ENCODE measurements at regions not wholly inside any gene's neighbourhood (a gene's known extent, or its start where the extent isn't known, plus 50 kb on each side); places are given as distances from the start of the nearest gene placed in this dataset.

GRCh38 chr1:191320062-191320461, 838.2 kb upstream of the RGS18 start:
- Histone ChIP-seq H4K20me1 (ENCODE audit: insufficient read depth, low read length) (no peaks in the 10 kb centered on the region), H3K9me3 (ENCODE audit: insufficient read depth, low read depth, low read length) (no peaks in the 10 kb centered on the region), H3K9ac (ENCODE audit: low read length) (no peak overlapping the region), H3K4me1 (ENCODE audit: insufficient read depth, low read length) (no peaks in the 10 kb centered on the region), H3K4me2 (ENCODE audit: low read length) (no peak overlapping the region), H2AFZ (ENCODE audit: low read depth, low read length) (no peak overlapping the region), H3K36me3 (ENCODE audit: insufficient read depth, low read length) (no peaks in the 10 kb centered on the region), H3K27ac (ENCODE audit: low read depth, low read length) (no peak overlapping the region), H3K79me2 (ENCODE audit: insufficient read depth, low read length) (no peaks in the 10 kb centered on the region), H3K4me3 (ENCODE audit: insufficient read depth, low read depth, low read length) (no peak overlapping the region), H3K27me3 (ENCODE audit: insufficient read depth, low read length) (no peaks in the 10 kb centered on the region)
- no peaks in the 10 kb centered on the region for H3K9me3 Mint-ChIP-seq (ENCODE audit: unreplicated experiment)
- no peaks in the 10 kb centered on the region for H3K4me1 Mint-ChIP-seq (ENCODE audit: low read depth, unreplicated experiment)
- H3K36me3 Mint-ChIP-seq (ENCODE audit: low read depth, unreplicated experiment), result no peaks in the 10 kb centered on the region
- no peak for DNase-seq (ENCODE audit: low read depth)
- no peak for FAIRE-seq
- H3K27me3 Mint-ChIP-seq (ENCODE audit: low read depth, unreplicated experiment), result no peaks in the 10 kb centered on the region
- no peak for TF ChIP-seq CTCF (IDR thresholded peaks at IDR 0.05; ENCODE audit: insufficient read depth, low read depth, low read length)
- no peak overlapping the region for H3K27ac Mint-ChIP-seq (ENCODE audit: unreplicated experiment)
- no peak overlapping the region for H3K4me3 Mint-ChIP-seq (ENCODE audit: unreplicated experiment)

- FAIRE-seq, result no peak
- H3K4me3 Mint-ChIP-seq (ENCODE audit: unreplicated experiment), result no peak overlapping the region
- no peak for DNase-seq (ENCODE audit: low read depth)
Measured at GRCh38 chr1:191327868-191328267, 830.4 kb upstream of the RGS18 start.

GRCh38 chr1:191343816-191344215, 814.4 kb upstream of the RGS18 start:
- no peaks in the 10 kb centered on the region for H3K4me1 ChIP-seq (ENCODE audit: insufficient read depth, low read length)
- H3K4me3 Mint-ChIP-seq (ENCODE audit: unreplicated experiment), result no peak overlapping the region
- H2AFZ ChIP-seq (ENCODE audit: low read depth, low read length), result peak overlapping the region; percentile 39
- no peaks in the 10 kb centered on the region for H3K9me3 ChIP-seq (ENCODE audit: insufficient read depth, low read depth, low read length)
- H3K36me3 ChIP-seq (ENCODE audit: insufficient read depth, low read length), result no peaks in the 10 kb centered on the region
- peaks cover 1% of the 10 kb centered on the region for H3K9me3 Mint-ChIP-seq (ENCODE audit: unreplicated experiment)
- peaks cover 3% of the 10 kb centered on the region for H3K4me1 Mint-ChIP-seq (ENCODE audit: low read depth, unreplicated experiment)
- peak overlapping the region; percentile 23 for H3K27ac Mint-ChIP-seq (ENCODE audit: unreplicated experiment)
- H3K27me3 ChIP-seq (ENCODE audit: insufficient read depth, low read length), result no peaks in the 10 kb centered on the region
- H3K27ac ChIP-seq (ENCODE audit: low read depth, low read length), result no peak overlapping the region
- no peak for FAIRE-seq
- H3K36me3 Mint-ChIP-seq (ENCODE audit: low read depth, unreplicated experiment), result no peaks in the 10 kb centered on the region
- no peaks in the 10 kb centered on the region for H3K27me3 Mint-ChIP-seq (ENCODE audit: low read depth, unreplicated experiment)
- TF ChIP-seq EZH2 (IDR thresholded peaks at IDR 0.05; ENCODE audit: insufficient read depth, low read length), result no peak
- TF ChIP-seq CTCF (IDR thresholded peaks at IDR 0.05; ENCODE audit: insufficient read depth, low read depth, low read length), result no peak
- H3K9ac ChIP-seq (ENCODE audit: low read length), result no peak overlapping the region
- H4K20me1 ChIP-seq (ENCODE audit: insufficient read depth, low read length), result no peaks in the 10 kb centered on the region
- H3K79me2 ChIP-seq (ENCODE audit: insufficient read depth, low read length), result no peaks in the 10 kb centered on the region
- no peak overlapping the region for H3K4me3 ChIP-seq (ENCODE audit: insufficient read depth, low read depth, low read length)
- no peak overlapping the region for H3K4me2 ChIP-seq (ENCODE audit: low read length)
- peak; percentile 59 for DNase-seq (ENCODE audit: low read depth)

More at GRCh38 chr1:191327868-191328267, 830.4 kb upstream of the RGS18 start:
- no peak overlapping the region for H3K4me3 ChIP-seq (ENCODE audit: insufficient read depth, low read depth, low read length)
- Mint-ChIP-seq H3K9me3 (ENCODE audit: unreplicated experiment) (no peaks in the 10 kb centered on the region), H3K27me3 (ENCODE audit: low read depth, unreplicated experiment) (no peaks in the 10 kb centered on the region), H3K36me3 (ENCODE audit: low read depth, unreplicated experiment) (no peaks in the 10 kb centered on the region), H3K27ac (ENCODE audit: unreplicated experiment) (no peak overlapping the region), H3K4me1 (ENCODE audit: low read depth, unreplicated experiment) (no peaks in the 10 kb centered on the region)
- no peak overlapping the region for H2AFZ ChIP-seq (ENCODE audit: low read depth, low read length)
- TF ChIP-seq EZH2 (IDR thresholded peaks at IDR 0.05; ENCODE audit: insufficient read depth, low read length) (no peak), CTCF (IDR thresholded peaks at IDR 0.05; ENCODE audit: insufficient read depth, low read depth, low read length) (no peak)
- H3K4me2 ChIP-seq (ENCODE audit: low read length), result no peak overlapping the region
- H3K27ac ChIP-seq (ENCODE audit: low read depth, low read length), result no peak overlapping the region
- no peaks in the 10 kb centered on the region for H3K27me3 ChIP-seq (ENCODE audit: insufficient read depth, low read length)
- no peaks in the 10 kb centered on the region for H3K36me3 ChIP-seq (ENCODE audit: insufficient read depth, low read length)
- H3K9me3 ChIP-seq (ENCODE audit: insufficient read depth, low read depth, low read length), result no peaks in the 10 kb centered on the region
- no peaks in the 10 kb centered on the region for H3K4me1 ChIP-seq (ENCODE audit: insufficient read depth, low read length)
- H3K9ac ChIP-seq (ENCODE audit: low read length), result no peak overlapping the region
- no peaks in the 10 kb centered on the region for H3K79me2 ChIP-seq (ENCODE audit: insufficient read depth, low read length)
- no peaks in the 10 kb centered on the region for H4K20me1 ChIP-seq (ENCODE audit: insufficient read depth, low read length)
